ENCODE measurements at regions not wholly inside any gene's neighbourhood (a gene's known extent, or its start where the extent isn't known, plus 50 kb on each side); places are given as distances from the start of the nearest gene placed in this dataset.

DNA sequence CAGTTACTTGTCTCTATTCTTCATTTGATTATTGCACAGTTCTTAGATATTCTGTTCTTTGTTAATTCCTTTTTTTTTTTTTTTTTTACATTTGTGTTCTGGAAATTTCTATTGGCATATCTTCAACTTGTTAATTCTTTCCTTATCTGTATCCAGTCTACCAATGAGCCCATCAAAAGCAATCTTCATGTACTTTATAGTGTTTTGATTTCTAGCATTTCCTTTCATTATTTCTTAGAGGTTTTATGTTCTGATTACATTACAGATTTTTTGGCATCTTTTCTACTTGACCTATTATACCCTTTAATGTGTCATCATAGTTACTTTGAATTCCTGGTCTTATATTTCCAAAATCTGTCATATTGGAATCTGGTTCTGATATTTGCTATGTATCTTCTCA lies 2194.8 kb downstream of the PCDH9 start:
- Histone ChIP-seq H2AFZ (ENCODE audit: low read length) (no peak overlapping the region), H3K27me3 (ENCODE audit: insufficient read depth, low read length, poor library complexity, severe bottlenecking) (no peaks in the 10 kb centered on the region), H3K4me3 (ENCODE audit: low read length, poor library complexity, severe bottlenecking) (no peak overlapping the region)

GRCh38 chr13:65034266-65034665 lies 2195.9 kb downstream of the PCDH9 start:
- Histone ChIP-seq H3F3A (ENCODE audit: low read depth) (no peaks in the 10 kb centered on the region), H3K36me3 (ENCODE audit: insufficient read depth, low read length) (no peaks in the 10 kb centered on the region), H3K79me2 (ENCODE audit: insufficient read depth, low read length) (no peaks in the 10 kb centered on the region), H3K9me2 (replicated peaks; ENCODE audit: low read depth, low read length) (no peaks in the 10 kb centered on the region), H3K9me3 (ENCODE audit: insufficient read depth, low read depth, low read length) (no peaks in the 10 kb centered on the region), H3K4me2 (ENCODE audit: low read depth, low read length, poor library complexity, severe bottlenecking) (no peak overlapping the region), H3K27me3 (ENCODE audit: insufficient read depth, low read length, poor library complexity, severe bottlenecking) (no peaks in the 10 kb centered on the region), H3K4me3 (ENCODE audit: low read length, poor library complexity, severe bottlenecking) (no peak overlapping the region), H3K4me1 (ENCODE audit: insufficient read depth, low read length, poor library complexity, severe bottlenecking) (peaks cover 7% of the 10 kb centered on the region), H3K9ac (ENCODE audit: low read depth, low read length, poor library complexity, severe bottlenecking) (no peak overlapping the region), H2AFZ (ENCODE audit: low read length) (no peak overlapping the region), H4K20me1 (ENCODE audit: insufficient read depth, low read length, poor library complexity, severe bottlenecking) (no peaks in the 10 kb centered on the region)
- TF ChIP-seq, protein P1, sequence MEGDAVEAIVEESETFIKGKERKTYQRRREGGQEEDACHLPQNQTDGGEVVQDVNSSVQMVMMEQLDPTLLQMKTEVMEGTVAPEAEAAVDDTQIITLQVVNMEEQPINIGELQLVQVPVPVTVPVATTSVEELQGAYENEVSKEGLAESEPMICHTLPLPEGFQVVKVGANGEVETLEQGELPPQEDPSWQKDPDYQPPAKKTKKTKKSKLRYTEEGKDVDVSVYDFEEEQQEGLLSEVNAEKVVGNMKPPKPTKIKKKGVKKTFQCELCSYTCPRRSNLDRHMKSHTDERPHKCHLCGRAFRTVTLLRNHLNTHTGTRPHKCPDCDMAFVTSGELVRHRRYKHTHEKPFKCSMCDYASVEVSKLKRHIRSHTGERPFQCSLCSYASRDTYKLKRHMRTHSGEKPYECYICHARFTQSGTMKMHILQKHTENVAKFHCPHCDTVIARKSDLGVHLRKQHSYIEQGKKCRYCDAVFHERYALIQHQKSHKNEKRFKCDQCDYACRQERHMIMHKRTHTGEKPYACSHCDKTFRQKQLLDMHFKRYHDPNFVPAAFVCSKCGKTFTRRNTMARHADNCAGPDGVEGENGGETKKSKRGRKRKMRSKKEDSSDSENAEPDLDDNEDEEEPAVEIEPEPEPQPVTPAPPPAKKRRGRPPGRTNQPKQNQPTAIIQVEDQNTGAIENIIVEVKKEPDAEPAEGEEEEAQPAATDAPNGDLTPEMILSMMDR (conservative IDR thresholded peaks at IDR 0.05; ENCODE audit: low read length): no peak
- TF ChIP-seq EZH2phosphoT487 (IDR thresholded peaks at IDR 0.05; ENCODE audit: borderline replicate concordance): no peak

More for the DNA sequence above, 2194.8 kb downstream of the PCDH9 start:
- no peaks in the 10 kb centered on the region for H3K79me2 ChIP-seq (ENCODE audit: insufficient read depth, low read length)
- no peak for TF ChIP-seq EZH2phosphoT487 (IDR thresholded peaks at IDR 0.05; ENCODE audit: borderline replicate concordance)
- TF ChIP-seq, protein P1 (conservative IDR thresholded peaks at IDR 0.05; ENCODE audit: low read length): no peak
- H3K4me1 ChIP-seq (ENCODE audit: insufficient read depth, low read length, poor library complexity, severe bottlenecking): no peaks in the 10 kb centered on the region
- no peak overlapping the region for H3K9ac ChIP-seq (ENCODE audit: low read depth, low read length, poor library complexity, severe bottlenecking)
- no peaks in the 10 kb centered on the region for H3F3A ChIP-seq (ENCODE audit: low read depth)
- no peak overlapping the region for H3K4me2 ChIP-seq (ENCODE audit: low read depth, low read length, poor library complexity, severe bottlenecking)
- no peaks in the 10 kb centered on the region for H4K20me1 ChIP-seq (ENCODE audit: insufficient read depth, low read length, poor library complexity, severe bottlenecking)
- no peaks in the 10 kb centered on the region for H3K36me3 ChIP-seq (ENCODE audit: insufficient read depth, low read length)
- no peaks in the 10 kb centered on the region for H3K9me2 ChIP-seq (replicated peaks; ENCODE audit: low read depth, low read length)
- H3K9me3 ChIP-seq (ENCODE audit: insufficient read depth, low read depth, low read length): no peaks in the 10 kb centered on the region

DNA sequence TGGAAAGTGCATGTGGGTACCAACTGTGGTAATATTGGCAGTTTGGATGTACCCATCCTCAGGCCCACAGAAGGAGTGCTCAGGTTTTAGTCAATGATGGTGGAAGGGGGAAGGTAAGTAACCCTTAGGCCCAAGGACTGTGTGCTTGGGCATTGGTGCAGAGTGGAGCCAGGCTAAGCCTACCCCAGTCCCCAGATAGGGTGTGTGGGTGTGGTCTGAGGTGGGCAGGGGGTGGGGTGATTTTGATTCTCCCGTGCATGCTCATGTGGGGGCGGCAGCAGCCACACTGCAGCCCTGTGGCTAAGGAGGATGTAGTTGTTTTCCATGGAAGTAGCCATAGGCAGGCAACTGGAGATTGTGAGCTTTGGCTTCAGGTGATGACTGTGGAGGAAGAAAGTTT lies 2197.3 kb downstream of the PCDH9 start:
- no peaks in the 10 kb centered on the region for H3K9me2 ChIP-seq (replicated peaks; ENCODE audit: low read depth, low read length)
- H2AFZ ChIP-seq (ENCODE audit: low read length): no peak overlapping the region; the same call in 1 of the 2 replicates
- H3K9me3 ChIP-seq (ENCODE audit: insufficient read depth, low read depth, low read length): no peaks in the 10 kb centered on the region
- H3K4me2 ChIP-seq (ENCODE audit: low read depth, low read length, poor library complexity, severe bottlenecking): no peak overlapping the region
- no peak overlapping the region for H3K4me3 ChIP-seq (ENCODE audit: low read length, poor library complexity, severe bottlenecking)
- no peaks in the 10 kb centered on the region for H3K36me3 ChIP-seq (ENCODE audit: insufficient read depth, low read length)
- no peak overlapping the region for H3K9ac ChIP-seq (ENCODE audit: low read depth, low read length, poor library complexity, severe bottlenecking)
- H3K27me3 ChIP-seq (ENCODE audit: insufficient read depth, low read length, poor library complexity, severe bottlenecking): no peaks in the 10 kb centered on the region
- no peaks in the 10 kb centered on the region for H3F3A ChIP-seq (ENCODE audit: low read depth)
- TF ChIP-seq EZH2phosphoT487 (IDR thresholded peaks at IDR 0.05; ENCODE audit: borderline replicate concordance): no peak
- TF ChIP-seq, protein P1 (conservative IDR thresholded peaks at IDR 0.05; ENCODE audit: low read length): no peak
- H3K79me2 ChIP-seq (ENCODE audit: insufficient read depth, low read length): no peaks in the 10 kb centered on the region
- H3K4me1 ChIP-seq (ENCODE audit: insufficient read depth, low read length, poor library complexity, severe bottlenecking): peaks cover 10% of the 10 kb centered on the region
- H4K20me1 ChIP-seq (ENCODE audit: insufficient read depth, low read length, poor library complexity, severe bottlenecking): no peaks in the 10 kb centered on the region

Measured in Loucy (cell line).